GM19467 (cell line): ENCODE measurements at regions not wholly inside any gene's neighbourhood (a gene's known extent, or its start where the extent isn't known, plus 50 kb on each side); places are given as distances from the start of the nearest gene placed in this dataset.

ENCODE experiments used
- ATAC-seq: cut with Tn5 transposase; IDR thresholded peaks from one replicate; pipeline ENCODE4 v1.9.1; 2021; ENCODE audit warnings: mild to moderate bottlenecking, moderate library complexity; ENCODE audit not compliant: unreplicated experiment

- no peak for ATAC-seq
These were observed 1229.2 kb upstream of the CADM2 start for GRCh38 chr3:83729576-83729975.

- ATAC-seq = no peak
These were observed 1224.1 kb upstream of the CADM2 start for GRCh38 chr3:83734656-83735055.

GRCh38 chr3:83738202-83738601 lies 1220.6 kb upstream of the CADM2 start:
- no peak for ATAC-seq

- no peak for ATAC-seq
These were observed 1218.3 kb upstream of the CADM2 start for GRCh38 chr3:83740504-83740903.

- no peak for ATAC-seq
These were observed 1192.8 kb upstream of the CADM2 start for GRCh38 chr3:83765956-83766355.

- ATAC-seq = no peak
These were observed 1188.8 kb upstream of the CADM2 start for GRCh38 chr3:83769791-83770663.

GRCh38 chr3:83770664-83771402 lies 1188.0 kb upstream of the CADM2 start:
- ATAC-seq = no peak

- ATAC-seq = no peak
These were observed 1156.0 kb upstream of the CADM2 start for GRCh38 chr3:83802801-83803200.

GRCh38 chr3:83807511-83807910 lies 1151.3 kb upstream of the CADM2 start:
- no peak for ATAC-seq

GRCh38 chr3:83813176-83813575 lies 1145.6 kb upstream of the CADM2 start:
- ATAC-seq = no peak

- ATAC-seq = no peak
These were observed 1142.1 kb upstream of the CADM2 start for GRCh38 chr3:83816653-83817052.

- ATAC-seq = no peak
These were observed 1137.3 kb upstream of the CADM2 start for GRCh38 chr3:83821506-83821905.

- no peak for ATAC-seq
These were observed 1135.7 kb upstream of the CADM2 start for GRCh38 chr3:83823095-83823494.

- ATAC-seq = no peak
These were observed 1123.7 kb upstream of the CADM2 start for GRCh38 chr3:83835040-83835439.

- no peak for ATAC-seq
These were observed 1116.3 kb upstream of the CADM2 start for GRCh38 chr3:83842511-83842910.

GRCh38 chr3:83843716-83844115 lies 1115.1 kb upstream of the CADM2 start:
- no peak for ATAC-seq

- ATAC-seq = no peak
These were observed 1109.6 kb upstream of the CADM2 start for GRCh38 chr3:83849106-83849730.

GRCh38 chr3:83863380-83863779 lies 1095.4 kb upstream of the CADM2 start:
- no peak for ATAC-seq

GRCh38 chr3:83868909-83869567 lies 1089.8 kb upstream of the CADM2 start:
- ATAC-seq = no peak

- ATAC-seq = no peak
These were observed 1085.2 kb upstream of the CADM2 start for GRCh38 chr3:83873550-83873949.

- no peak for ATAC-seq
These were observed 1080.9 kb upstream of the CADM2 start for GRCh38 chr3:83877910-83878309.
